IMR-90 (cell line): ENCODE measurements at regions not wholly inside any gene's neighbourhood (a gene's known extent, or its start where the extent isn't known, plus 50 kb on each side); places are given as distances from the start of the nearest gene placed in this dataset.

Source experiments
- ATAC-seq: fragments of 200-7000 bp; cut with Tn5 transposase; 2 replicates; pipeline ENCODE4 v1.9.1; 2020; ENCODE audit warnings: low read depth, mild to moderate bottlenecking, moderate library complexity
- BruUV-seq: library from RNA; stranded (reverse); fragments of 400-500 nt; replicated peaks from 2 replicates; lab custom pipeline; 2021; lab: Mats Ljungman, UMichigan
- CTCF ChIA-PET: fragments of 300-600 bp; formaldehyde crosslinking; extraction: SDS; loops from one replicate; lab custom pipeline; 2021; ENCODE audit warnings: antibody characterized with exemption; lab: Yijun Ruan, JAX
- POLR2A ChIA-PET: fragments of 300-600 bp; sonication (Branson Sonifier 250); formaldehyde crosslinking; loops from one replicate; lab custom pipeline; 2022; ENCODE audit warnings: antibody characterized with exemption; ENCODE audit not compliant: unreplicated experiment; lab: Charles Lee
- DNase-seq: peaks from one replicate; pipeline ENCODE4 v3.0.0; 2013
- H2AFZ ChIP-seq: replicated peaks from 2 replicates; pipeline ENCODE3; 2013; ENCODE audit warnings: low read length, mild to moderate bottlenecking; ENCODE audit not compliant: poor library complexity
- H2AK5ac ChIP-seq: 2 replicates; pipeline ENCODE4 v1.6.1; 2013; ENCODE audit warnings: low read depth, low read length, inconsistent platforms
- H2AK9ac ChIP-seq: replicated peaks from 2 replicates; pipeline ENCODE3; 2013; ENCODE audit warnings: mild to moderate bottlenecking, low read depth, low read length, moderate library complexity; ENCODE audit not compliant: poor library complexity
- H2BK120ac ChIP-seq: 2 replicates; pipeline ENCODE4 v1.6.1; 2013; ENCODE audit warnings: low read depth, low read length, inconsistent platforms
- H2BK15ac ChIP-seq: 3 replicates; pipeline ENCODE4 v1.6.1; 2013; ENCODE audit warnings: low read depth, low read length, inconsistent platforms
- H2BK20ac ChIP-seq: 2 replicates; pipeline ENCODE4 v1.6.1; 2013; ENCODE audit warnings: low read depth, mild to moderate bottlenecking, inconsistent platforms, low read length, moderate library complexity
- H2BK5ac ChIP-seq: 2 replicates; pipeline ENCODE4 v1.6.1; 2013; ENCODE audit warnings: mild to moderate bottlenecking, low read depth, low read length, inconsistent platforms; ENCODE audit not compliant: poor library complexity, severe bottlenecking
- H3K14ac ChIP-seq: replicated peaks from 2 replicates; pipeline ENCODE4 v1.6.1; 2013; ENCODE audit warnings: low read depth, low read length, inconsistent platforms
- H3K18ac ChIP-seq: 2 replicates; pipeline ENCODE4 v1.6.1; 2013; ENCODE audit warnings: low read depth, low read length, control low read depth
- H3K23ac ChIP-seq: 2 replicates; pipeline ENCODE4 v1.6.1; 2013; ENCODE audit warnings: low read depth, low read length, inconsistent platforms
- H3K27ac ChIP-seq: 2 replicates; pipeline ENCODE4 v1.5.1; 2013; ENCODE audit warnings: mild to moderate bottlenecking, control low read depth, low read length; ENCODE audit not compliant: insufficient read depth
- H3K27me3 ChIP-seq: 2 replicates; pipeline ENCODE4 v1.6.1; 2013; ENCODE audit warnings: low read length; ENCODE audit not compliant: control insufficient read depth, insufficient read depth
- H3K36me3 ChIP-seq: 2 replicates; pipeline ENCODE4 v1.6.1; 2013; ENCODE audit warnings: low read length, mixed read lengths; ENCODE audit not compliant: control insufficient read depth, insufficient read depth
- H3K4ac ChIP-seq: 2 replicates; pipeline ENCODE4 v1.6.1; 2013; ENCODE audit warnings: low read depth, low read length, inconsistent platforms
- H3K4me1 ChIP-seq: 2 replicates; pipeline ENCODE4 v1.6.1; 2013; ENCODE audit warnings: low read length, mixed read lengths; ENCODE audit not compliant: control insufficient read depth, insufficient read depth
- H3K4me2 ChIP-seq: 2 replicates; pipeline ENCODE4 v1.6.1; 2013; ENCODE audit warnings: low read depth, mild to moderate bottlenecking, control low read depth, low read length, moderate library complexity
- H3K4me3 ChIP-seq: 2 replicates; pipeline ENCODE4 v1.5.1; 2013; ENCODE audit warnings: low read depth, mild to moderate bottlenecking, control low read depth, low read length, moderate library complexity; ENCODE audit not compliant: insufficient read depth
- H3K56ac ChIP-seq: 2 replicates; pipeline ENCODE4 v1.6.1; 2013; ENCODE audit warnings: low read length, inconsistent platforms; ENCODE audit not compliant: insufficient read depth; ENCODE audit errors: extremely low read depth
- H3K79me1 ChIP-seq, 2 experiments: 2 replicates each; pipeline ENCODE4 v1.6.1; 2013; ENCODE audit warnings: low read length in 2 of 2, inconsistent platforms in 1 of 2, low read depth in 1 of 2
- H3K9ac ChIP-seq: 2 replicates; pipeline ENCODE4 v1.6.1; 2013; ENCODE audit warnings: low read depth, low read length, control low read depth
- H3K9me1 ChIP-seq: 2 replicates; pipeline ENCODE4 v1.6.1; 2013; ENCODE audit warnings: low read length, inconsistent platforms; ENCODE audit not compliant: insufficient read depth
- H3K9me3 ChIP-seq: 2 replicates; pipeline ENCODE4 v1.6.1; 2013; ENCODE audit warnings: low read length; ENCODE audit not compliant: control insufficient read depth, insufficient read depth
- H4K20me1 ChIP-seq: 2 replicates; pipeline ENCODE4 v1.6.1; 2013; ENCODE audit warnings: low read length, inconsistent platforms; ENCODE audit not compliant: insufficient read depth
- H4K5ac ChIP-seq: 2 replicates; pipeline ENCODE4 v1.6.1; 2013; ENCODE audit warnings: mild to moderate bottlenecking, low read depth, low read length, control low read depth
- H4K8ac ChIP-seq, 2 experiments: 2 replicates each; pipeline ENCODE4 v1.6.1; 2013; ENCODE audit warnings: low read depth in 2 of 2, low read length in 2 of 2, control low read depth in 1 of 2, inconsistent platforms in 1 of 2
- H4K91ac ChIP-seq: 2 replicates; pipeline ENCODE4 v1.6.1; 2013; ENCODE audit warnings: low read depth, low read length, inconsistent platforms; ENCODE audit not compliant: insufficient read depth
- BHLHE40 ChIP-seq: fragments of 150-350 bp; IDR thresholded peaks from 2 replicates; pipeline ENCODE4 v1.6.1; 2016; ENCODE audit warnings: mild to moderate bottlenecking, low read depth, low read length
- CEBPB ChIP-seq: IDR thresholded peaks from 2 replicates; pipeline ENCODE4 v1.6.1; 2012; ENCODE audit warnings: low read depth, low read length, improper control_type of control experiment
- CHD1 ChIP-seq: IDR thresholded peaks from 2 replicates; pipeline ENCODE4 v1.6.1; 2012; ENCODE audit warnings: low read depth, low read length, improper control_type of control experiment
- FOS ChIP-seq: fragments of 150-350 bp; IDR thresholded peaks from 2 replicates; pipeline ENCODE4 v1.6.1; 2016; ENCODE audit warnings: low read depth, low read length
- MAFK ChIP-seq: IDR thresholded peaks from 2 replicates; pipeline ENCODE4 v1.6.1; 2012; ENCODE audit warnings: low read depth, low read length, improper control_type of control experiment
- MAZ ChIP-seq: IDR thresholded peaks from 2 replicates; pipeline ENCODE4 v1.6.1; 2012; ENCODE audit warnings: low read depth, mild to moderate bottlenecking, low read length, improper control_type of control experiment, moderate library complexity, borderline replicate concordance
- MXI1 ChIP-seq: IDR thresholded peaks from 2 replicates; pipeline ENCODE4 v1.6.1; 2012; ENCODE audit warnings: low read depth, mild to moderate bottlenecking, low read length, moderate library complexity, borderline replicate concordance
- NFE2L2 ChIP-seq: fragments of 150-350 bp; IDR thresholded peaks from 2 replicates; pipeline ENCODE4 v1.6.1; 2016; ENCODE audit warnings: low read depth, mild to moderate bottlenecking, low read length
- POLR2A ChIP-seq: IDR thresholded peaks from 2 replicates; pipeline ENCODE4 v1.6.1; 2012; ENCODE audit warnings: mild to moderate bottlenecking, low read depth, low read length
- RAD21 ChIP-seq: IDR thresholded peaks from 2 replicates; pipeline ENCODE4 v1.6.1; 2012; ENCODE audit warnings: low read length, improper control_type of control experiment
- RCOR1 ChIP-seq: IDR thresholded peaks from 2 replicates; pipeline ENCODE4 v1.6.1; 2012; ENCODE audit warnings: mild to moderate bottlenecking, low read length, improper control_type of control experiment; ENCODE audit not compliant: insufficient replicate concordance
- RFX5 ChIP-seq: IDR thresholded peaks from 2 replicates; pipeline ENCODE4 v1.8.0; 2012; ENCODE audit warnings: low read depth, mild to moderate bottlenecking, low read length, moderate library complexity
- SMC3 ChIP-seq: fragments of 150-350 bp; IDR thresholded peaks from 2 replicates; pipeline ENCODE4 v1.6.1; 2016; ENCODE audit warnings: low read depth, mild to moderate bottlenecking, antibody characterized with exemption, low read length, moderate library complexity
- WGBS, 2 experiments: methylation state at CpG; one replicate each; pipeline versions ENCODE4 v1.1.5 to v1.1.7; 2013; ENCODE audit warnings: missing lambda C conversion rate in 2 of 2; ENCODE audit not compliant: insufficient read length in 1 of 2; ENCODE audit errors: extremely low coverage in 2 of 2; 5-methylcytosine and 5-hydroxymethylcytosine counted together
- dilution Hi-C: fragments of 300-500 bp; cut with HindIII; formaldehyde crosslinking; loops from one replicate; pipeline ENCODE4 v1.14.3; 2018; ENCODE audit warnings: low sequenced_read_pairs; ENCODE audit not compliant: unreplicated experiment
- in situ Hi-C: fragments of 300-500 bp; cut with MboI; formaldehyde crosslinking; loops from 3 replicates; pipeline ENCODE4 v1.14.3; 2019; ENCODE audit warnings: low sequenced_read_pairs, inconsistent platforms, mixed read lengths
- intact Hi-C: fragments of 100-400 bp; cut with micrococcal nuclease; formaldehyde crosslinking; loops from 2 replicates; pipeline ENCODE4 v1.10.0; 2022
- TF ChIP-seq, protein P1 (sequence below): conservative IDR thresholded peaks from 2 replicates; pipeline ENCODE4 v1.5.1; 2012; ENCODE audit warnings: mild to moderate bottlenecking, low read depth, low read length, improper control_type of control experiment
- TF ChIP-seq, protein P2 (sequence below): fragments of 150-350 bp; IDR thresholded peaks from 2 replicates; pipeline ENCODE4 v1.6.1; 2016; ENCODE audit warnings: low read depth, mild to moderate bottlenecking, low read length, moderate library complexity, borderline replicate concordance
- TF ChIP-seq, protein P3 (sequence below): fragments of 150-350 bp; IDR thresholded peaks from 2 replicates; pipeline ENCODE4 v1.6.1; 2017; ENCODE audit warnings: mild to moderate bottlenecking, antibody characterized with exemption, low read length, low read depth

DNA sequence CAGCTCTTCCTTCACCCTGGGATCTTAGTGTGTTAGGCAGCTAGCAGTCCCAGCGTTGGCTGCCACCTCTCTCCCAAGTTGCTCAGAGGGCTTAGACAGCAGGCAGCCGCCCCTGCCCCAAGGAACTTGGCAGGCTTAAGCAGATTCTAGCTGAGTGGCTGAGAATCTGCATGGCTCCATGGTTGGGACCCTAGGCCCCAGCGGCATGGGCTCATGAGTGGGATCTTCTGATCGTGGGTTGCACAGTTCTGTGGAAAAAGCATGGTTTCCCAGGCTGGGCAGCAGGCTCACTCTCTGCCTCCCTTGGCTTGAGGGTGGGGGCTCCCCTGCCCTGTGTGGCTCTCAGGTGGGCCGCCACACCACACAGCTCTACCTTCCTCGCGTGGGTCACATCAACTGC, 1624.9 kb downstream of the GRIK2 start:
- Histone ChIP-seq H3K9ac (no peak overlapping the region), H3K9me3 (peaks cover 13% of the 10 kb centered on the region), H3K56ac (no peak overlapping the region), H3K18ac (no peak overlapping the region), H4K20me1 (no peaks in the 10 kb centered on the region), H3K79me1 (no peaks in the 10 kb centered on the region), H2AFZ (no peak overlapping the region), H3K4me3 (no peak overlapping the region), H2BK15ac (no peak overlapping the region), H3K4ac (no peak overlapping the region), H3K4me2 (no peak overlapping the region), H4K5ac (no peak overlapping the region), H4K91ac (no peak overlapping the region), H3K27me3 (no peaks in the 10 kb centered on the region), H3K9me1 (no peaks in the 10 kb centered on the region), H2AK9ac (no peak overlapping the region), H3K14ac (no peak overlapping the region), H2AK5ac (no peak overlapping the region), H3K4me1 (no peaks in the 10 kb centered on the region), H3K27ac (no peak overlapping the region), H3K36me3 (no peaks in the 10 kb centered on the region), H3K23ac (no peak overlapping the region), H2BK5ac (no peak overlapping the region), H4K8ac (no peak overlapping the region), H2BK20ac (no peak overlapping the region), H2BK120ac (no peak overlapping the region)
- ChIA-PET CTCF (no interaction called here), POLR2A (no interaction called here)
- in situ Hi-C loops, result no loop called here
- no peak for DNase-seq
- 0% methylated on average over 1 of the region's 7 CpGs; no CpG with 5 or more reads in 1 of the 2 experiments for WGBS, 2 experiments
- ATAC-seq, result no peak
- dilution Hi-C loops, result no loop called here
- BruUV-seq, result no TSS peak
- TF ChIP-seq RAD21 (no peak), MAZ (no peak), FOS (no peak), NFE2L2 (no peak), BHLHE40 (no peak), CHD1 (no peak), MXI1 (no peak), RFX5 (no peak), POLR2A (no peak), RCOR1 (no peak), SMC3 (no peak), MAFK (no peak), CEBPB (no peak)
- TF ChIP-seq, protein P1, sequence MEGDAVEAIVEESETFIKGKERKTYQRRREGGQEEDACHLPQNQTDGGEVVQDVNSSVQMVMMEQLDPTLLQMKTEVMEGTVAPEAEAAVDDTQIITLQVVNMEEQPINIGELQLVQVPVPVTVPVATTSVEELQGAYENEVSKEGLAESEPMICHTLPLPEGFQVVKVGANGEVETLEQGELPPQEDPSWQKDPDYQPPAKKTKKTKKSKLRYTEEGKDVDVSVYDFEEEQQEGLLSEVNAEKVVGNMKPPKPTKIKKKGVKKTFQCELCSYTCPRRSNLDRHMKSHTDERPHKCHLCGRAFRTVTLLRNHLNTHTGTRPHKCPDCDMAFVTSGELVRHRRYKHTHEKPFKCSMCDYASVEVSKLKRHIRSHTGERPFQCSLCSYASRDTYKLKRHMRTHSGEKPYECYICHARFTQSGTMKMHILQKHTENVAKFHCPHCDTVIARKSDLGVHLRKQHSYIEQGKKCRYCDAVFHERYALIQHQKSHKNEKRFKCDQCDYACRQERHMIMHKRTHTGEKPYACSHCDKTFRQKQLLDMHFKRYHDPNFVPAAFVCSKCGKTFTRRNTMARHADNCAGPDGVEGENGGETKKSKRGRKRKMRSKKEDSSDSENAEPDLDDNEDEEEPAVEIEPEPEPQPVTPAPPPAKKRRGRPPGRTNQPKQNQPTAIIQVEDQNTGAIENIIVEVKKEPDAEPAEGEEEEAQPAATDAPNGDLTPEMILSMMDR, result no peak
- TF ChIP-seq, protein P2, sequence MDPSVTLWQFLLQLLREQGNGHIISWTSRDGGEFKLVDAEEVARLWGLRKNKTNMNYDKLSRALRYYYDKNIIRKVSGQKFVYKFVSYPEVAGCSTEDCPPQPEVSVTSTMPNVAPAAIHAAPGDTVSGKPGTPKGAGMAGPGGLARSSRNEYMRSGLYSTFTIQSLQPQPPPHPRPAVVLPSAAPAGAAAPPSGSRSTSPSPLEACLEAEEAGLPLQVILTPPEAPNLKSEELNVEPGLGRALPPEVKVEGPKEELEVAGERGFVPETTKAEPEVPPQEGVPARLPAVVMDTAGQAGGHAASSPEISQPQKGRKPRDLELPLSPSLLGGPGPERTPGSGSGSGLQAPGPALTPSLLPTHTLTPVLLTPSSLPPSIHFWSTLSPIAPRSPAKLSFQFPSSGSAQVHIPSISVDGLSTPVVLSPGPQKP, result no peak
- TF ChIP-seq, protein P3, sequence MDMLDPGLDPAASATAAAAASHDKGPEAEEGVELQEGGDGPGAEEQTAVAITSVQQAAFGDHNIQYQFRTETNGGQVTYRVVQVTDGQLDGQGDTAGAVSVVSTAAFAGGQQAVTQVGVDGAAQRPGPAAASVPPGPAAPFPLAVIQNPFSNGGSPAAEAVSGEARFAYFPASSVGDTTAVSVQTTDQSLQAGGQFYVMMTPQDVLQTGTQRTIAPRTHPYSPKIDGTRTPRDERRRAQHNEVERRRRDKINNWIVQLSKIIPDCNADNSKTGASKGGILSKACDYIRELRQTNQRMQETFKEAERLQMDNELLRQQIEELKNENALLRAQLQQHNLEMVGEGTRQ, result no peak
- intact Hi-C loops, result no loop called here
